Memory B cell (primary cell): ENCODE measurements at regions not wholly inside any gene's neighbourhood (a gene's known extent, or its start where the extent isn't known, plus 50 kb on each side); places are given as distances from the start of the nearest gene placed in this dataset.
A peak's percentile ranks its signal among the peaks of the same experiment; 100 is the strongest.

Experiments used
- ATAC-seq: fragments of 150-1000 bp; cut with Tn5 transposase; 2 replicates; pipeline ENCODE4 v1.10.0; 2021; ENCODE audit warnings: low read depth, mild to moderate bottlenecking, moderate library complexity
- DNase-seq, 2 donors: peaks; one replicate each; pipeline ENCODE4 v3.0.0; 2022; ENCODE audit warnings: low spot score in 2 of 2
- H3K27ac Mint-ChIP-seq: one replicate; pipeline ENCODE4 v1.8.0; 2022; ENCODE audit warnings: mild to moderate bottlenecking, moderate library complexity, mixed read lengths
- H3K27me3 Mint-ChIP-seq: one replicate; pipeline ENCODE4 v1.8.0; 2022; ENCODE audit warnings: mixed read lengths
- H3K36me3 Mint-ChIP-seq: one replicate; pipeline ENCODE4 v1.8.0; 2022; ENCODE audit warnings: mild to moderate bottlenecking, mixed read lengths
- H3K4me1 Mint-ChIP-seq: one replicate; pipeline ENCODE4 v1.8.0; 2022; ENCODE audit warnings: mixed read lengths
- H3K4me3 Mint-ChIP-seq: one replicate; pipeline ENCODE4 v1.8.0; 2022; ENCODE audit warnings: mild to moderate bottlenecking, moderate library complexity, mixed read lengths
- H3K9me3 Mint-ChIP-seq: one replicate; pipeline ENCODE4 v1.8.0; 2022; ENCODE audit warnings: mixed read lengths

- ATAC-seq (no peak), DNase-seq (no peak)
- Mint-ChIP-seq H3K27me3 (no peaks in the 10 kb centered on the region), H3K27ac (no peak overlapping the region), H3K4me3 (no peak overlapping the region), H3K9me3 (no peaks in the 10 kb centered on the region), H3K4me1 (peaks cover 21% of the 10 kb centered on the region), H3K36me3 (no peaks in the 10 kb centered on the region)
These were observed 147.4 kb upstream of the RPS6KA3 start for GRCh38 chrX:20414066-20414465.

DNA sequence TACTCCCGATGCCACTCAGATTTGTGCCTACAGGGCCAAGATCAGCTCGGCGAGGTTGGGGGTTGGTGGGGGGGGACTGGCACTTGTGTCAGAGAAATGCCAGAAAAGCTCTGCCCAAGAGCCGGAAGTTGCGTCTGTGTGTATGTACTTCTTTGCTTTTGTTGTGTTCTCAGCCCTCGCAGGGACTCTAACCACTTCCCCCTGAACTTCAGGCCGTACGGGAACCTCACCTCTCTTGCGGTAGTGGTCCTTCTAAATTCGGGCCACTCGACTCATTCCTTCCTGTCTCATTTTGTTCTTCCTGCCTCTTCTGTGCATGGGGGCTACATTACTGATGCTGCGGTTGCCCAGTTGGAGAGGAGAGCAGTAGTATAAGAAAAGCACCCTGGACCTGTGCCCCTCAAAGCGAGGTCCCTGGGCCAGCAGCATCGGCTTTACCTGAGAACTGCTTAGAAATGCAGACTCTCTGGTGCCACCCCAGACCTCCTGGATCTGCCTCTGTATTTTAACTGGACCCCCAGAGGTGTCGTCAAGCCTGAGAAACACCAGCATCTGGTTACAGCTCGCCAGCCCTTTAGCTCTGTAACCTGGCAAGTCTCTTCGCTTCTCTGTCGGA is 146.3 kb upstream of the RPS6KA3 start:
- no peaks in the 10 kb centered on the region for H3K27me3 Mint-ChIP-seq
- ATAC-seq (peak; percentile 97), DNase-seq (peak in 1 of 2 donors; percentile 14)
- H3K4me3 Mint-ChIP-seq, result peak overlapping the region; percentile 73
- H3K4me1 Mint-ChIP-seq, result peaks cover 13% of the 10 kb centered on the region
- H3K36me3 Mint-ChIP-seq, result no peaks in the 10 kb centered on the region
- no peaks in the 10 kb centered on the region for H3K9me3 Mint-ChIP-seq
- peak overlapping the region; percentile 92 for H3K27ac Mint-ChIP-seq

DNA sequence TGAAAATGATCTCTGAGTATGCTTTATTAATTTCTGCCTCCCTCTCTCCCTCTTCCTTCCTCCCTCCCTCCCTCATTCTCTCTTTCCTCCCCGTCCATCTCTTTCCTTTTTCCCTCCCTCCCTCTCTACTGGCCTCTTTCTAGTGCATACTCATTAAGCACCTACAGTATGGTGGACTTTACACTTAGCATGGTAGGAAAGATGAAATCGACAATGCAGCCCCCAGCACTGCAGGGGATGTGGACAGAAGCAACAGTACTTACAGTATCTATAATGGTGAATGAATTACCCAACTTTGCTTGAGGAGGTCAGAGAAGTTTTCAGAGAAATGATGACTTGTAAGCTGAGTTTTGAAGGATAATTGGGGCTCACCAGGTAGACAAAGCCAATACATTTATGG is 143.8 kb upstream of the RPS6KA3 start:
- DNase-seq (no peak), ATAC-seq (no peak)
- no peaks in the 10 kb centered on the region for H3K9me3 Mint-ChIP-seq
- H3K36me3 Mint-ChIP-seq, result no peaks in the 10 kb centered on the region
- H3K27me3 Mint-ChIP-seq, result no peaks in the 10 kb centered on the region
- no peak overlapping the region for H3K4me3 Mint-ChIP-seq
- H3K4me1 Mint-ChIP-seq, result peaks cover 13% of the 10 kb centered on the region
- no peak overlapping the region for H3K27ac Mint-ChIP-seq

- Mint-ChIP-seq H3K4me3 (no peak overlapping the region), H3K27me3 (no peaks in the 10 kb centered on the region), H3K36me3 (no peaks in the 10 kb centered on the region), H3K4me1 (peaks cover 13% of the 10 kb centered on the region), H3K27ac (no peak overlapping the region), H3K9me3 (no peaks in the 10 kb centered on the region)
- DNase-seq (no peak), ATAC-seq (no peak)
These were observed 143.3 kb upstream of the RPS6KA3 start for GRCh38 chrX:20409991-20410390.

DNA sequence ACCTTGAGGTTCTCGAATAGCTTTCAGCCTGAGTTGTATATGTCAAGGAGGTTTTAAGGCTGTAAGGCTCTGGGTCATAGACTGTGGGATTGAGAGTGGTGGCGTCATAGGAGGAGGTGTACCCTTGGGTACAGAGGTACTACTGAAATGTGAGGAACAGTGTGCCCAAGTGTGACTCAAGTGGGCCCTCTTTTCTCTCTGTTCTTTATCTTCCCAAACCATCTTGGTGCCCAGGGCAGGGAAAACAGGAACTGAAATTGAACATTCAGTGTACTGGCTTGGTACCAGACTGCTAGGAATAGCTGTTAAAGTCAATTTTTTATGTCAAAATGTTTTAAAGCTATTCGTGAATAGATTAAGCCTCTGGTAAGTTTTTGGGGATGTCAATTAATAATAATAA is 136.2 kb upstream of the RPS6KA3 start:
- ATAC-seq (no peak), DNase-seq (no peak)
- no peak overlapping the region for H3K27ac Mint-ChIP-seq
- H3K4me3 Mint-ChIP-seq, result no peak overlapping the region
- H3K27me3 Mint-ChIP-seq, result no peaks in the 10 kb centered on the region
- no peaks in the 10 kb centered on the region for H3K4me1 Mint-ChIP-seq
- no peaks in the 10 kb centered on the region for H3K9me3 Mint-ChIP-seq
- H3K36me3 Mint-ChIP-seq, result no peaks in the 10 kb centered on the region

DNA sequence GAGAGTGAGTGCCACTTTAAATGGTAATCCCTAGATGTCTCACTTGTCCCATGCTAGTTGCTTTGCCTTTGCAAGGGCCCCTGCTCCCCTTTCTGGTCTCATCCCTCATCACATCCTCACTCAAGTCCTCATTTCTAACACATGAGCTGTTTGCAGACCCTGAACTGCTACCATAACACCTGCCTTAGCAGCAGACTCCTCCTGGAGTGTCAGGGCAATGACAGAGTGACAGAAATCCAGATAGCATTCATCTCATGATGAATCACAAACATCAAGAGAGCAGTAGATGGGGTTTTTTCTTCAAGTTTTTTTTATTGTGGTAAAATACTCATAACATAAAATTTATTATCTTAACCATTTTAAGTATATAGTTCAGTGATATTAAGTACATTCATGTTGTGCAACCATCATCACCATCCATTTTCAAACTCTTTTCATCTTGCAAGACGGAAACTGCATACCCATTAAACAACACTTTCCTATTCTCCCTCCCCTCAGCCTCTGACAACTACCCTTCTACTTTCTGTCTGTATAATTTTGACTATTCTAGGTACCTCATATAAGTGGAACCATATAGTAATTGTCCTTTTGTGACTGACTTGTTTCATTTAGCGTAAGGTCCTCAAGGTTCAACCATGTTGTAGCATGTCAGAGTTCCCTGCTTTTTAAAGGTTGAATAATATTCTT is 133.2 kb upstream of the RPS6KA3 start:
- no peaks in the 10 kb centered on the region for H3K36me3 Mint-ChIP-seq
- H3K27me3 Mint-ChIP-seq, result no peaks in the 10 kb centered on the region
- DNase-seq, result no peak
- peaks cover 6% of the 10 kb centered on the region for H3K4me1 Mint-ChIP-seq
- no peak overlapping the region for H3K4me3 Mint-ChIP-seq
- H3K27ac Mint-ChIP-seq, result no peak overlapping the region
- no peak for ATAC-seq
- no peaks in the 10 kb centered on the region for H3K9me3 Mint-ChIP-seq

DNA sequence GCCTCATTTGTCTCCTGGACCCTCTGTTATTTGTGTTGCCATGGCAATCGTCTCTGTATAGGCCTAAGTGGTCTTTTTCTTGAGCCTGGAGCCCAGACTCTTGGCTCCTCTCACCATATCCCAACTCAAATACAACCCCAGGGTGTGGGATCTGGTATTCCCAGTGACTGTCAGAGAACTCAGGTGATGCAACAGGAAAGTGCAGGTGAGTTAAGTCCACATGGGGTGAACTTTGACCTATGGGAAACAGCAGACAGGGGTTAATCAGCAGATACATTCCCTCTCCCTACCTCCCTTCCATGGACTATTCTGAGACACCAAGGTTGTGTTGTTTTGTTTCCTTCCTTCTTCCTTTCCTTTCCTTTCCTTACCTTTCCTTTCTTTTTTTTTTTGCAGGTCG is 130.9 kb upstream of the RPS6KA3 start:
- H3K4me3 Mint-ChIP-seq, result no peak overlapping the region
- no peak overlapping the region for H3K27ac Mint-ChIP-seq
- H3K4me1 Mint-ChIP-seq, result peaks cover 6% of the 10 kb centered on the region
- no peaks in the 10 kb centered on the region for H3K27me3 Mint-ChIP-seq
- H3K36me3 Mint-ChIP-seq, result no peaks in the 10 kb centered on the region
- no peak for ATAC-seq
- no peak for DNase-seq
- H3K9me3 Mint-ChIP-seq, result no peaks in the 10 kb centered on the region

DNA sequence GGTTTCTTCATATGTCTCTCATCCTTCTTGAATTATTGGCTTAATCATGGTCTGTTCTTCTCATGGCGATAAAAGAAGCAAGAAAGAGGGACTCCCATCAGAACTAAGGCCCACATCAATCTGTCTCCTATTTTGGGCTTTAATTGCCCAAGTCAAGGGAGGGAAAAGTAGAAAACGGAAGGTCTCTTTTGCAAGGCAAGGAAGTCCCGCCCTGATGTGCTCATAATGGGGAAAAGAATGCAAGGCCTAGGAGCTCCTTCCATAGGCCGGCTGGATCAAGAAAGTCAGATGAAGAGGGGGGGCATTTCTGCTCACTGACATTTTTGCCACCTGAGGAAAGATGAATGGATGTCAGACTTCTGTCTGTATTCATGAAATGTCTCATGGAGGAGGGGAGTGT is 127.7 kb upstream of the RPS6KA3 start:
- Mint-ChIP-seq H3K9me3 (no peaks in the 10 kb centered on the region), H3K4me3 (no peak overlapping the region), H3K27ac (peak overlapping the region; percentile 48), H3K4me1 (peaks cover 6% of the 10 kb centered on the region), H3K27me3 (no peaks in the 10 kb centered on the region), H3K36me3 (no peaks in the 10 kb centered on the region)
- ATAC-seq, result no peak
- DNase-seq, result no peak

GRCh38 chrX:20393944-20394343 is 127.2 kb upstream of the RPS6KA3 start:
- H3K27ac Mint-ChIP-seq, result peak overlapping the region; percentile 48
- no peak for DNase-seq
- H3K9me3 Mint-ChIP-seq, result no peaks in the 10 kb centered on the region
- no peak overlapping the region for H3K4me3 Mint-ChIP-seq
- ATAC-seq, result no peak
- no peaks in the 10 kb centered on the region for H3K27me3 Mint-ChIP-seq
- H3K36me3 Mint-ChIP-seq, result no peaks in the 10 kb centered on the region
- peaks cover 6% of the 10 kb centered on the region for H3K4me1 Mint-ChIP-seq

- H3K4me3 Mint-ChIP-seq, result no peak overlapping the region
- no peaks in the 10 kb centered on the region for H3K9me3 Mint-ChIP-seq
- no peak for DNase-seq
- H3K36me3 Mint-ChIP-seq, result no peaks in the 10 kb centered on the region
- H3K4me1 Mint-ChIP-seq, result no peaks in the 10 kb centered on the region
- ATAC-seq, result no peak
- H3K27me3 Mint-ChIP-seq, result no peaks in the 10 kb centered on the region
- H3K27ac Mint-ChIP-seq, result no peak overlapping the region
These were observed 121.9 kb upstream of the RPS6KA3 start for GRCh38 chrX:20388594-20388993.

DNA sequence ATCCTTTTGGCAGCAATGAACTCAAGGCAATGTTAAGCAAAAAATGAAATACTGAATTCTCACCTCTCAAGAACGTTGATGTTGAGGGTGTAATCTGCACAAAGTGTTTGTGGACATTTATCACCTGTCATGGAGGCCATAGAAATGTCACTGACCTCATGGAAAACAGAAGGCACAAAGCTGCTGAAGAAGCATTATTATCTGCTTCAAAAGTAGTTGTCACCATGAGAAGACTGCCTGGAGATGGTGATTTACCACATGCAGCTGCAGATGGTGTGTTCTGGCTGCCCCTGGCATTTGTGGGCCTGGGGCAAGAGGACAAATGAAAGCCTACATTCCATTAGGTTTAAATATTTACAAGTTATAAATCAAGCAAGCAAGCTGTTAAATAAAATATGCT is 116.8 kb upstream of the RPS6KA3 start:
- H3K9me3 Mint-ChIP-seq, result no peaks in the 10 kb centered on the region
- no peak overlapping the region for H3K27ac Mint-ChIP-seq

DNA sequence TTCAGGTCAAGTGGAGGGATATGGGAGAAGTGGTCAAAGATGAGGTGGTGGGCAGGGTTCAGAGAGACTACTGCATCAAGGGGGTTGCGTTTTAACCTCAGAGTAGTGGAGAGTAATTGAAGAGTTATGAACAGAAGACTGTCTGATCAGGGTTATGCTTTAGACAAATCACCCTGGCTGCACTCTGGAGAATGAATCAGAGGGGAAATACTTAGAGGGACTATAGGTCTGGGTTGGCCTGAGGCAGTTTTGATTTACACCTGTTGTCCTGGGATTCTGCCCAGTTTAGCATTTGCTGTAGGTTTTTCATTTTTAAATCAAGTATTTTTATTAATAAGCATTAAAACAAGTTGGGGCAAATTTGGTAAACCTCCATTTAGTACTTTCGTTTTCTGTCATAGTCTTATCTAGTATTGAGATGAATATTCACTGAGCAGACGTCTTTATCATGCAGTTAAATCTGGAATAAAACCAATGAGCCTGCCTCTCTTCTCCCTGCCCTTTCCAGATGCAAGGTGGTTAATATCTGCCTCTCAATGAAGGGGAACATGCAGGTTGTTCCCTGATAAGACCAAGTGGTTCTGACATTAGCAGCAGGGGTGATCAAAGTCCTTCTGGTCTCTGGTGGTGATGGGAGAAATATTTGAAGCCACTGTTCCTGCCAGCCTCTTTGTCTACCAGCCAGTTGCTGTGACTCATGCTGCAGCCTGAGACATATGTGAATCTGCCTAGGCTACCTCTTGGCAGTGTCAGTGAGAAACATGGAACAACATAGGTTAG is 116.0 kb upstream of the RPS6KA3 start:
- H3K36me3 Mint-ChIP-seq, result no peaks in the 10 kb centered on the region
- ATAC-seq (no peak), DNase-seq (no peak)
- no peak overlapping the region for H3K4me3 Mint-ChIP-seq
- no peak overlapping the region for H3K27ac Mint-ChIP-seq
- peaks cover 8% of the 10 kb centered on the region for H3K4me1 Mint-ChIP-seq
- H3K9me3 Mint-ChIP-seq, result no peaks in the 10 kb centered on the region
- no peaks in the 10 kb centered on the region for H3K27me3 Mint-ChIP-seq

More for the DNA sequence above, 116.8 kb upstream of the RPS6KA3 start:
- Mint-ChIP-seq H3K27me3 (no peaks in the 10 kb centered on the region), H3K4me3 (no peak overlapping the region), H3K4me1 (peaks cover 8% of the 10 kb centered on the region), H3K36me3 (no peaks in the 10 kb centered on the region)
- DNase-seq (no peak), ATAC-seq (no peak)

DNA sequence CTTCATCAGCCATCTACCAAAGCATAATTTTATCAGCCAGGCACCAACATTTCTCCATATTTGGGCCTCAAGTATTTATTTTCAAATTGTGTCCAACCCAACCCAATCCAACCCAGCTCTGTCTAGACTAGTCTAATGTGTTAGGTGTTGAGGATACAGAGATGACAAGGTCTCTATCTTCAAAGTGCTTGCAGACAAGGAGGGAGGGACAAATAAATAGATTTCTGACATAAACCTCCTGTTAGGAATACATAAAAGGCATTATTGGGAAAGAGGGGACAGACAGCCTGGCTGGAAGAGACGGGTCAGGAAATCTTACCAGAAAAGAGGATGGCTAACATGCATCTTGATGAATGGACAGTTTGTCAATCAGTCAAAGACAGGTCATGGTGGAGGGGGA is 115.4 kb upstream of the RPS6KA3 start:
- Mint-ChIP-seq H3K36me3 (no peaks in the 10 kb centered on the region), H3K4me1 (peaks cover 8% of the 10 kb centered on the region), H3K27ac (no peak overlapping the region), H3K4me3 (no peak overlapping the region), H3K9me3 (no peaks in the 10 kb centered on the region), H3K27me3 (no peaks in the 10 kb centered on the region)
- ATAC-seq (no peak), DNase-seq (no peak)

DNA sequence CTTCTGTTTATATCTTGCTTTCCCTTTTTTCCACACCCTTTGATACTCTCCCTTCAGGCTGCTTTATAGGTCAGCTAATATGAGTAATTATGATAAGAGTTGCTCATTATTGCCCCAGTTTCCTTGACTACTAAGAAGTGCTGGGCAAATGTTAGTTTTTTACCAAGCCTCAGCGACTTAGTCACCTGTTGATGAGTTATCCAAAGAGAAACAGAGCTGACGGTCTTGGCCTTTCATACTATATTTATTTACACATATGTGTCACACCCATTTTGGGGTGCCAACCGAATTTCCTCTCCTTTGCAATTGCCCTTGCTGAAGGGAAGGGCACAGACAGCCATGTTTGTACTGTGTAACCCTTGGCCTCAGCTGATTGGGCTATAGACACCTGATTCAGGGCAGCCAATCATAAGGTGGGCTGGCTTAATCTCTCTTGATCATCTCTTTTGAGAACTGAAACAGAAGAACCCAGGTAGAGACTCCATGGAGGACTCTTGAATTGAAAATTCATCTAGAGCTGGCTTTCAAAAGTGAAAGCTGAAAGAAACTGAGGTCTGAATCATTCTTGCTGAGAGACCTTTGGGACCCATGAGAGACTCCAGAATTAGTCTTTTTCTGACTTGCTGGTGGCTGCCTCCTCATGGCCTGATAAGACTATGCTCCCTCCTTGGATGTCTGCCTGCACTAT is 111.7 kb upstream of the RPS6KA3 start:
- no peaks in the 10 kb centered on the region for H3K27me3 Mint-ChIP-seq
- DNase-seq, result no peak
- H3K27ac Mint-ChIP-seq, result no peak overlapping the region
- no peaks in the 10 kb centered on the region for H3K36me3 Mint-ChIP-seq
- no peak for ATAC-seq
- no peaks in the 10 kb centered on the region for H3K9me3 Mint-ChIP-seq
- H3K4me1 Mint-ChIP-seq, result peaks cover 13% of the 10 kb centered on the region
- no peak overlapping the region for H3K4me3 Mint-ChIP-seq
